RWPE1 (cell line): ENCODE measurements at regions not wholly inside any gene's neighbourhood (a gene's known extent, or its start where the extent isn't known, plus 50 kb on each side); places are given as distances from the start of the nearest gene placed in this dataset.

Source experiments
- CTCF ChIA-PET: fragments of 350-600 bp; sonication (Branson Sonifier 250); formaldehyde crosslinking; extraction: SDS; loops from one replicate; lab custom pipeline; 2021; lab: Yijun Ruan, JAX
- POLR2A ChIA-PET: fragments of 400-600 bp; formaldehyde crosslinking; extraction: SDS; loops from one replicate; lab custom pipeline; 2020; ENCODE audit warnings: antibody characterized with exemption; ENCODE audit not compliant: low non-redundant PET; lab: Yijun Ruan, JAX
- DNase-seq: peaks from one replicate; pipeline ENCODE4 v3.0.0; 2012; ENCODE audit warnings: low spot score
- H3K27ac ChIP-seq: fragments of 450-650 bp; 2 replicates; pipeline ENCODE4 v1.5.1; 2017
- CTCF ChIP-seq: fragments of 450-650 bp; conservative IDR thresholded peaks from 2 replicates; pipeline ENCODE4 v1.5.1; 2017; ENCODE audit warnings: low read depth, mild to moderate bottlenecking

DNA sequence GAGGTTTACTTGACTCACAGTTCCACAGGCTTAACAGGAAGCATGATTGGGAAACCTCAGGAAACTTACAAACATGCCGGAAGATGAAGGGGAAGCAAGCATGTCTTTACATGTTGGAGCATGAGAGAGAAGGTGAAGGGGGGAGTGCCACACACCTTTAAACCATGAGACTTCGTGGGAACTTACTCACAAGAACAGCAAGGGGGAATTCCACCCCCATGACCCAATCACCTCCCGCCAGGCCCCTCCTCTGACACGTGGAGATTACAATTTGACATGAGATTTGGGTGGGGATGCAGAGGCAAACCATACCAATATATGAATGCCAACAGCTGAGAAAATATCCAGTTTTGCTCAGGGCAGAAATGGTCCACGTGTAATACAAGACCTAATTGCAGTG lies 518.6 kb downstream of the VRK1 start:
- H3K27ac ChIP-seq, result no peak overlapping the region
- no peak for DNase-seq
- no peak for TF ChIP-seq CTCF
- ChIA-PET CTCF (no interaction called here), POLR2A (no interaction called here)

- H3K27ac ChIP-seq, result no peak overlapping the region
- no peak for DNase-seq
- POLR2A ChIA-PET, result no interaction called here
- CTCF ChIA-PET, result no interaction called here
- no peak for TF ChIP-seq CTCF
These were observed 521.2 kb downstream of the VRK1 start for GRCh38 chr14:97318380-97318779.

DNA sequence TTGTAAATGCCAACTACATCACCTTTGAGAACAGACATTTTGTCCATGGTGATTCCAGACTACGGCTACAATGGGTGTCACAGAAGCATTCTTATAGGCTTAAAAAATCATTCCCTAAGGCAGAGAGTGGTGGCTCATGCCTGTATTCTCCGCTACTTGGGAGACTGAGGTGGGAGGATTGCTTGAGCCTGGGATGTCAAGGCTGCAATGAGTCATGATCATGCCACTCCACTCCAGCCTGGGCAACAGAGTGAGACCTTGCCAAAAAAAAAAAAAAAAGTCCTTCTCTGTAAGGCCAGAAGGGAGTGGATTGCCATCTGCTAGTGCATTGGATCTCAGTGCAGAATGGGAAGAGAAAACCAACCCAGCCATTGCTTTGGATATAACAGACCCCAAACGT lies 522.5 kb downstream of the VRK1 start:
- ChIA-PET CTCF (no interaction called here), POLR2A (no interaction called here)
- TF ChIP-seq CTCF, result no peak
- no peak overlapping the region for H3K27ac ChIP-seq
- DNase-seq, result no peak

DNA sequence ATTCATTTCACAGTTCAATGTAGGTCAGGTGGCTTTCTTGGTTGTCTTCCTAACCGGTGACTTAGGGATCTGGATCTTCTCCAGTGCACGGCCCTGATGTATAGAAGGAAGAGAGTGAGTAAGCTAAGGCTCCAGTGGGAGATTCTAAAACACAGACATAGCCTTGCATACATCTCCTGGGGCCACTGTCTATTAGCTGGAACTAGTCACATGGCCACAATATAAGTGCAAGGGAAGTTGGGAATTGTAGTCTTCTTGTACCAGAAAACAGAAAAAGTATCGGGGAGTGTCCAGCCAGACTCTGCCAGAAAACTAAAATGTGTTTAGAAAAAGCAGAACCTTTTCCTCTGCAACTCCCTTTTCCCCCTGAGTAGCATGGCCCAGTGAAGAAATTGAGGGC lies 531.6 kb downstream of the VRK1 start:
- ChIA-PET CTCF (no interaction called here), POLR2A (no interaction called here)
- no peak for TF ChIP-seq CTCF
- H3K27ac ChIP-seq, result no peak overlapping the region
- no peak for DNase-seq

GRCh38 chr14:97329701-97330100 lies 532.5 kb downstream of the VRK1 start:
- DNase-seq, result no peak
- ChIA-PET CTCF (no interaction called here), POLR2A (no interaction called here)
- no peak for TF ChIP-seq CTCF
- no peak overlapping the region for H3K27ac ChIP-seq

GRCh38 chr14:97331058-97331457 lies 533.9 kb downstream of the VRK1 start:
- H3K27ac ChIP-seq, result no peak overlapping the region
- no peak for TF ChIP-seq CTCF
- POLR2A ChIA-PET, result no interaction called here
- CTCF ChIA-PET, result interaction anchor here (0.6 kb wide), 1 partner anchor 108 kb away, joined by 3 read pairs; no protein-coding TSS in a partner anchor
- DNase-seq, result no peak

DNA sequence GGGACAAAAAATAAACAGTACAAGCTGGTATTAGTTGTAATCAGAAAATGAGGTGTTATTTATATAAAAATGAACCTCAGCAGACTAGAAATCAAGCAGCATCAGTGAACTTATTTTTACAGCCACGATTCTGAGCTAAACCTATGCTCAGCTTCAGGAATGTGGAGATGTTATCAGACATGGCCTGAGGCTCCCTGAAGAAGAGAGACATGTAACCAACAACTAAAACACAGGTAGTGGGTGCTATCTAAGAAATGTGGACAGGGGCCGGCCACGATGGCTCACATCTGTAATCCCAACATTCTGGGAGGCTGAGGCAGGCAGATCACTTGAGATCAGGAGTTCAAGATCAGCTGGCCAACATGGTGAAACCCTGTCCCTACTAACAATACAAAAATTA lies 534.3 kb downstream of the VRK1 start:
- no peak for TF ChIP-seq CTCF
- ChIA-PET POLR2A (no interaction called here), CTCF (no interaction called here)
- no peak overlapping the region for H3K27ac ChIP-seq
- DNase-seq, result no peak
